Bronchial epithelial cell (primary cell): ENCODE measurements at regions not wholly inside any gene's neighbourhood (a gene's known extent, or its start where the extent isn't known, plus 50 kb on each side); places are given as distances from the start of the nearest gene placed in this dataset.

Experiments used
- DNase-seq: peaks from one replicate; pipeline ENCODE4 v3.0.0-alpha.2; 2010; ENCODE audit warnings: low read depth
- FAIRE-seq: peaks from 2 replicates; lab custom pipeline; 2011; peaks lifted over from hg19 to GRCh38; lab: Jason Lieb, UNC
- H3K27me3 ChIP-seq: 2 replicates; pipeline ENCODE4 v1.5.1; 2011; ENCODE audit warnings: low read length; ENCODE audit not compliant: control insufficient read depth, insufficient read depth
- H3K36me3 ChIP-seq: 2 replicates; pipeline ENCODE4 v1.5.1; 2011; ENCODE audit warnings: low read length; ENCODE audit not compliant: control insufficient read depth, insufficient read depth
- H3K4me3 ChIP-seq: 2 replicates; pipeline ENCODE4 v1.5.1; 2011; ENCODE audit warnings: mild to moderate bottlenecking, low read depth, low read length, control low read depth
- CTCF ChIP-seq: IDR thresholded peaks from 2 replicates; pipeline ENCODE4 v1.5.1; 2011; ENCODE audit warnings: mild to moderate bottlenecking, moderate library complexity, low read length, control low read depth, inconsistent platforms; ENCODE audit not compliant: insufficient read depth, severe bottlenecking

- FAIRE-seq (no peak), DNase-seq (no peak)
- TF ChIP-seq CTCF, result no peak
- no peaks in the 10 kb centered on the region for H3K36me3 ChIP-seq
- no peak overlapping the region for H3K4me3 ChIP-seq
- no peaks in the 10 kb centered on the region for H3K27me3 ChIP-seq
Measured at GRCh38 chr12:118608770-118609344, 232.5 kb downstream of the SUDS3 start.

- no peak for FAIRE-seq
- TF ChIP-seq CTCF, result no peak
- DNase-seq, result no peak
- H3K27me3 ChIP-seq, result no peaks in the 10 kb centered on the region
- H3K4me3 ChIP-seq, result no peak overlapping the region
- no peaks in the 10 kb centered on the region for H3K36me3 ChIP-seq
Measured at GRCh38 chr12:118611295-118611694, 234.9 kb downstream of the SUDS3 start.

- FAIRE-seq, result no peak
- H3K27me3 ChIP-seq, result no peaks in the 10 kb centered on the region
Measured at GRCh38 chr12:118611770-118612169, 235.4 kb downstream of the SUDS3 start.

GRCh38 chr12:118617611-118618450 lies 241.5 kb downstream of the SUDS3 start:
- no peak for TF ChIP-seq CTCF
- DNase-seq (no peak), FAIRE-seq (no peak)
- Histone ChIP-seq H3K27me3 (no peaks in the 10 kb centered on the region), H3K36me3 (no peaks in the 10 kb centered on the region), H3K4me3 (no peak overlapping the region)

More at GRCh38 chr12:118611770-118612169, 235.4 kb downstream of the SUDS3 start:
- no peak for DNase-seq
- Histone ChIP-seq H3K4me3 (no peak overlapping the region), H3K36me3 (no peaks in the 10 kb centered on the region)
- TF ChIP-seq CTCF, result no peak

GRCh38 chr12:118618695-118619094 lies 242.3 kb downstream of the SUDS3 start:
- FAIRE-seq, result no peak
- H3K4me3 ChIP-seq, result no peak overlapping the region
- H3K36me3 ChIP-seq, result no peaks in the 10 kb centered on the region
- DNase-seq, result no peak
- no peaks in the 10 kb centered on the region for H3K27me3 ChIP-seq
- no peak for TF ChIP-seq CTCF
